ENCODE measurements at regions not wholly inside any gene's neighbourhood (a gene's known extent, or its start where the extent isn't known, plus 50 kb on each side); places are given as distances from the start of the nearest gene placed in this dataset.

DNA sequence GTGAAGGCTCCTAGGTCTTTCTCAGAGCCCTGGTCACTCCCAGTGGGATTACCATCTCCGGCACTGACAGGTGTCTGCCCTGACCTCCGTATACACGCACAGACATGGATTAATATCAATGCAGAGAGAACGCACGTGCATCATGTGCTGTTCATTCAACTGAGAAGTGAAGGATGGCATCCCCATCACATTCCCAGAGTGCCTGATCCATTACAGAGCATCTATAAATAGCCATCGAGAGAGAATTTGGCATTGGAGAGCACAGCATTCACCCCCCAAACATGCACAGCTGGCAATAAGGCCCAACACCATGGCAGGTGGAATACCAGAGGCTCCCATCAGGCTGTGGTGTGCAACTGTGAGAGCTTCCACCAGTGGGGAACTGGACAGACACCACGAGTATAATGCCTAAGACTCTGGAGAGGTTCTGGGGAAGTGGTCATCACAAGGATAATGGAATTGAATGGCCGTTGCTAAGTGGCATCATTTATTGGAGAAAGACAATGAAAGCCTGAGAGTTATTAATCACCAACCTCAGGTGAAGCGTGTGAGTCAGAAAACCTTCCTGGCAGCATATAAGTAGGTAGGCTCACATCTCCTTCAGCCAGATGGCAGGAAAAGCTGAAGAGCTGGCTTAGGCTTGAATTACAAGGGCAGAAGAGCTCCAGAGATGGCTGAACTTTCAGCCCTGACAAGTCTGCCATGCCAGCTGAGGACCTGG lies 244.5 kb upstream of the ID2 start:
- WGBS (ENCODE audit: missing lambda C conversion rate) = 83% methylated on average over 8 of the region's 9 CpGs
- FAIRE-seq (no peak), DNase-seq (ENCODE audit: low read depth in 1 of 2, low spot score in 1 of 2) (no peak), ATAC-seq (no peak)
- Histone ChIP-seq H3K9me3 (no peaks in the 10 kb centered on the region), H3K4me3 (no peak overlapping the region), H3K27ac (no peak overlapping the region), H3K4me1 (no peaks in the 10 kb centered on the region), H3K4me2 (no peak overlapping the region)
- ChIA-PET CTCF (interaction anchor here (1.6 kb wide), 1 partner anchor 11 kb away, joined by 4 read pairs; no protein-coding TSS in a partner anchor), POLR2A (no interaction called here)
- TF ChIP-seq HOXA7 (CRISPR knock-in tag; IDR thresholded peaks at IDR 0.05) = no peak
- no peak for TF ChIP-seq HEYL (CRISPR knock-in tag; IDR thresholded peaks at IDR 0.05)
- no peak for TF ChIP-seq NR3C1 (IDR thresholded peaks at IDR 0.05)

GRCh38 chr2:8437949-8438400 lies 243.9 kb upstream of the ID2 start:
- ATAC-seq = no peak
- Histone ChIP-seq H3K27ac (no peak overlapping the region), H3K4me2 (no peak overlapping the region), H3K4me1 (no peaks in the 10 kb centered on the region), H3K4me3 (no peak overlapping the region), H3K9me3 (no peaks in the 10 kb centered on the region)
- ChIA-PET CTCF (interaction anchor here (1.3 to 1.6 kb wide), 2 partner anchors 10 to 244 kb away, joined by 3 to 4 read pairs; partner anchors contain the start of gene ID2), POLR2A (no interaction called here)
- WGBS (ENCODE audit: missing lambda C conversion rate) = 71% methylated on average over 5 of the region's 5 CpGs
- no peak for DNase-seq (ENCODE audit: low read depth in 1 of 2, low spot score in 1 of 2)
- FAIRE-seq = no peak
- no peak for TF ChIP-seq RNF2 (IDR thresholded peaks at IDR 0.05; ENCODE audit: borderline replicate concordance, low read depth)
- TF ChIP-seq SMC3 (IDR thresholded peaks at IDR 0.05) = no peak
- TF ChIP-seq HOXB5 (CRISPR knock-in tag; IDR thresholded peaks at IDR 0.05) = no peak
- TF ChIP-seq POLR2AphosphoS2 (conservative IDR thresholded peaks at IDR 0.05; ENCODE audit: low read length) = no peak
- no peak for TF ChIP-seq FOSB (CRISPR knock-in tag; IDR thresholded peaks at IDR 0.05)
- TF ChIP-seq, protein P1, sequence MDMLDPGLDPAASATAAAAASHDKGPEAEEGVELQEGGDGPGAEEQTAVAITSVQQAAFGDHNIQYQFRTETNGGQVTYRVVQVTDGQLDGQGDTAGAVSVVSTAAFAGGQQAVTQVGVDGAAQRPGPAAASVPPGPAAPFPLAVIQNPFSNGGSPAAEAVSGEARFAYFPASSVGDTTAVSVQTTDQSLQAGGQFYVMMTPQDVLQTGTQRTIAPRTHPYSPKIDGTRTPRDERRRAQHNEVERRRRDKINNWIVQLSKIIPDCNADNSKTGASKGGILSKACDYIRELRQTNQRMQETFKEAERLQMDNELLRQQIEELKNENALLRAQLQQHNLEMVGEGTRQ (IDR thresholded peaks at IDR 0.05) = no peak
- no peak for TF ChIP-seq KDM1A (IDR thresholded peaks at IDR 0.05; ENCODE audit: low read depth)
- TF ChIP-seq ESRRA (IDR thresholded peaks at IDR 0.05; ENCODE audit: borderline replicate concordance, low read length) = no peak
- no peak for TF ChIP-seq TFCP2L1 (CRISPR knock-in tag; IDR thresholded peaks at IDR 0.05)
- no peak for TF ChIP-seq NPAS2 (CRISPR knock-in tag; IDR thresholded peaks at IDR 0.05; ENCODE audit: borderline replicate concordance)

GRCh38 chr2:8438476-8438875 lies 243.4 kb upstream of the ID2 start:
- Histone ChIP-seq H3K4me3 (no peak overlapping the region), H3K27ac (no peak overlapping the region), H3K9me3 (no peaks in the 10 kb centered on the region), H3K4me2 (no peak overlapping the region), H3K4me1 (no peaks in the 10 kb centered on the region)
- ATAC-seq = no peak
- no peak for TF ChIP-seq FOXS1 (CRISPR knock-in tag; IDR thresholded peaks at IDR 0.05)
- no peak for TF ChIP-seq BHLHE40 (IDR thresholded peaks at IDR 0.05; ENCODE audit: low read depth, low read length)
- TF ChIP-seq HES2 (IDR thresholded peaks at IDR 0.05) = no peak
- no peak for TF ChIP-seq NFE2L2 (conservative IDR thresholded peaks at IDR 0.05; ENCODE audit: low read length)
- TF ChIP-seq CHD2 (IDR thresholded peaks at IDR 0.05; ENCODE audit: low read length, partially characterized antibody) = no peak
- TF ChIP-seq ZNF302 (CRISPR knock-in tag; IDR thresholded peaks at IDR 0.05) = no peak
- no peak for TF ChIP-seq ESRRA (IDR thresholded peaks at IDR 0.05; ENCODE audit: borderline replicate concordance, low read length)
- no peak for TF ChIP-seq FOSB (CRISPR knock-in tag; IDR thresholded peaks at IDR 0.05)
- TF ChIP-seq EHMT2 (IDR thresholded peaks at IDR 0.05; ENCODE audit: low read depth) = no peak
- TF ChIP-seq CTCF (IDR thresholded peaks at IDR 0.05) = no peak
- TF ChIP-seq FOSL2 (IDR thresholded peaks at IDR 0.05) = no peak
- no peak for TF ChIP-seq FOSL2 (CRISPR knock-in tag; IDR thresholded peaks at IDR 0.05)
- TF ChIP-seq POLR2AphosphoS2 (conservative IDR thresholded peaks at IDR 0.05; ENCODE audit: low read length) = no peak
- TF ChIP-seq RCOR1 (IDR thresholded peaks at IDR 0.05; ENCODE audit: low read depth, low read length) = no peak
- TF ChIP-seq HOXA7 (CRISPR knock-in tag; IDR thresholded peaks at IDR 0.05) = no peak
- no peak for TF ChIP-seq ZC3H11A (IDR thresholded peaks at IDR 0.05)
- no peak for TF ChIP-seq HOXB5 (CRISPR knock-in tag; IDR thresholded peaks at IDR 0.05)
- TF ChIP-seq MYC (IDR thresholded peaks at IDR 0.05; ENCODE audit: borderline replicate concordance, low read length) = no peak
- TF ChIP-seq, protein P2, sequence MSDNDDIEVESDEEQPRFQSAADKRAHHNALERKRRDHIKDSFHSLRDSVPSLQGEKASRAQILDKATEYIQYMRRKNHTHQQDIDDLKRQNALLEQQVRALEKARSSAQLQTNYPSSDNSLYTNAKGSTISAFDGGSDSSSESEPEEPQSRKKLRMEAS (IDR thresholded peaks at IDR 0.05) = no peak
- POLR2A ChIA-PET = no interaction called here
- CTCF ChIA-PET = interaction anchor here (1.3 to 1.6 kb wide), 2 partner anchors 10 to 243 kb away, joined by 3 to 4 read pairs; partner anchors contain the start of gene ID2
- 94% methylated on average over 3 of the region's 3 CpGs for WGBS (ENCODE audit: missing lambda C conversion rate)
- no peak for FAIRE-seq
- DNase-seq (ENCODE audit: low read depth in 1 of 2, low spot score in 1 of 2) = no peak
